Heart left ventricle (tissue), 16 donors: ENCODE measurements at regions not wholly inside any gene's neighbourhood (a gene's known extent, or its start where the extent isn't known, plus 50 kb on each side); places are given as distances from the start of the nearest gene placed in this dataset.

Source experiments
- ATAC-seq, 4 donors: fragments of 200-7000 bp; cut with Tn5 transposase; one replicate each; pipeline ENCODE4 v1.9.1; 2020 to 2022; ENCODE audit warnings: moderate library complexity in 4 of 4, mild to moderate bottlenecking in 3 of 4, moderate number of reproducible peaks in 1 of 4
- DNase-seq, 5 donors: peaks; one replicate each; pipeline ENCODE4 v3.0.0-alpha.2; 2020
- H3K27ac ChIP-seq, 12 donors: fragments of 200-600 bp; sonication (generic) in 4 of 12; one replicate each; pipeline versions ENCODE4 v1.5.0 to v1.8.0; 2016 to 2022; ENCODE audit warnings: mild to moderate bottlenecking in 2 of 12
- H3K27me3 ChIP-seq, 9 donors: fragments of 200-600 bp; sonication (generic) in 2 of 9; one replicate each; pipeline versions ENCODE4 v1.5.1 to v1.8.0; 2016 to 2022; ENCODE audit warnings: mild to moderate bottlenecking in 3 of 9
- H3K36me3 ChIP-seq, 9 donors: fragments of 200-600 bp; sonication (generic) in 2 of 9; one replicate each; pipeline versions ENCODE4 v1.5.0 to v1.8.0; 2018 to 2022; ENCODE audit warnings: mild to moderate bottlenecking in 2 of 9
- H3K4me1 ChIP-seq, 12 donors: fragments of 200-600 bp; sonication (generic) in 4 of 12; one replicate each; pipeline versions ENCODE4 v1.5.0 to v1.8.0; 2016 to 2022; ENCODE audit warnings: mild to moderate bottlenecking in 3 of 12
- H3K4me3 ChIP-seq, 12 donors: fragments of 200-600 bp; sonication (generic) in 4 of 12; one replicate each; pipeline versions ENCODE4 v1.5.0 to v1.8.0; 2017 to 2022; ENCODE audit warnings: mild to moderate bottlenecking in 9 of 12, moderate library complexity in 4 of 12
- H3K9me3 ChIP-seq, 12 donors: fragments of 200-600 bp; sonication (generic) in 4 of 12; one replicate each; pipeline versions ENCODE4 v1.5.0 to v1.8.0; 2016 to 2022; ENCODE audit warnings: mild to moderate bottlenecking in 1 of 12
- POLR2A ChIP-seq, 2 donors: fragments of 450-650 bp; IDR thresholded peaks; one replicate each; pipeline ENCODE4 v1.6.1; 2017; ENCODE audit warnings: antibody characterized with exemption in 2 of 2, mild to moderate bottlenecking in 2 of 2, moderate library complexity in 2 of 2
- WGBS, 4 donors: extraction: QIAGEN DNeasy Blood & Tissue Kit in 2 of 4; methylation state at CpG; one replicate each; pipeline versions ENCODE4 v1.1.5 to v1.1.7; 2013 to 2018; 5-methylcytosine and 5-hydroxymethylcytosine counted together
- intact Hi-C, 10 donors: fragments of 100-400 bp; cut with DNase I; formaldehyde crosslinking; loops; one replicate each; pipeline versions ENCODE4 v1.11.1 to v1.14.2; 2022
- TF ChIP-seq, protein P1 (sequence below), 12 donors: fragments of 200-600 bp; sonication (generic) in 4 of 12; IDR thresholded peaks; one replicate each; pipeline versions ENCODE4 v1.5.0 to v1.8.0; 2018 to 2022; ENCODE audit warnings: antibody characterized with exemption in 12 of 12, mild to moderate bottlenecking in 5 of 12
- donor health status: ischemic (EF 13 %, LVEDD 7.1; RV severe dilation, severe dysfunction).
- donor health status: healthy with polysubstance abuse.
- donor health status: DM: no; HTN: yes; CAD: no.
- donor health status: DM: no; HTN: no; CAD: no.
- donor health status: ischemic (EF 25% LVEDD 6.9; RV normal size, moderate dysfunction).
- donor health status: ischemic (EF 25% LVEDD 5.7; RV mildly dilated, moderate dysfunction).
- donor health status: healthy.
- donor health status: DM: yes; HTN: yes; CAD: no.
- donor health status: ischemic (EF 35%, LVEDD 5.7; RV mildly dilated, moderate dysfunction).
- donor health status: nonischemic (EF 11% LVEDD 7.7; RV severe dilation, severe dysfunction).
- donor health status: DM: yes; HTN: yes; CAD: no.
- donor health status: PGD.
- donor health status: ischemic (EF 29% LVEDD 5.4; RV normal size, mild dysfunction).
- donor health status: nonischemic (EF 23%, LVEDD 6.1; RV moderate dilation, normal function).

DNA sequence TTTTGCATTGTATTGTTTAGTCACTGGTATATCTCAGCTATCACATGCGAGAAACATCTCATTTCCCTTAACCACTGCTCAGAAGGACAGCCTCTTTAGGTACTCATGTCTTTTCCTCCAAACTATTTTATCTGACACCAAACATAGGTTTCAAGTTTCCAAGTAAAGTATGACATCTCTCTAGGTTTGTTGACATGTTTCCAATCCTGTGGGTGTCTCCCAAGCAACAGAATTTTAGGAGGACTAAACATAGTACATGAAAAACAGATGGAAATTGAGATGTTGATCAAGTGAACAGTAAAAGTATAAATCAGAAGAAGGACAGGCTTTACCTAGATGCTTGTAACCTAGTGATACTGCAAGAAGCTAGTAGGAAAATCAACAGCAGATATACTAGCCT lies 371.4 kb downstream of the DTHD1 start:
- Histone ChIP-seq H3K4me3 (no peak overlapping the region), H3K27ac (no peak overlapping the region), H3K9me3 (no peaks in the 10 kb centered on the region), H3K36me3 (no peaks in the 10 kb centered on the region), H3K4me1 (no peaks in the 10 kb centered on the region), H3K27me3 (no peaks in the 10 kb centered on the region)
- TF ChIP-seq, protein P1, sequence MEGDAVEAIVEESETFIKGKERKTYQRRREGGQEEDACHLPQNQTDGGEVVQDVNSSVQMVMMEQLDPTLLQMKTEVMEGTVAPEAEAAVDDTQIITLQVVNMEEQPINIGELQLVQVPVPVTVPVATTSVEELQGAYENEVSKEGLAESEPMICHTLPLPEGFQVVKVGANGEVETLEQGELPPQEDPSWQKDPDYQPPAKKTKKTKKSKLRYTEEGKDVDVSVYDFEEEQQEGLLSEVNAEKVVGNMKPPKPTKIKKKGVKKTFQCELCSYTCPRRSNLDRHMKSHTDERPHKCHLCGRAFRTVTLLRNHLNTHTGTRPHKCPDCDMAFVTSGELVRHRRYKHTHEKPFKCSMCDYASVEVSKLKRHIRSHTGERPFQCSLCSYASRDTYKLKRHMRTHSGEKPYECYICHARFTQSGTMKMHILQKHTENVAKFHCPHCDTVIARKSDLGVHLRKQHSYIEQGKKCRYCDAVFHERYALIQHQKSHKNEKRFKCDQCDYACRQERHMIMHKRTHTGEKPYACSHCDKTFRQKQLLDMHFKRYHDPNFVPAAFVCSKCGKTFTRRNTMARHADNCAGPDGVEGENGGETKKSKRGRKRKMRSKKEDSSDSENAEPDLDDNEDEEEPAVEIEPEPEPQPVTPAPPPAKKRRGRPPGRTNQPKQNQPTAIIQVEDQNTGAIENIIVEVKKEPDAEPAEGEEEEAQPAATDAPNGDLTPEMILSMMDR (IDR thresholded peaks at IDR 0.05): no peak
- no peak for DNase-seq
- no peak for ATAC-seq
- intact Hi-C loops: no loop called here
- WGBS, 4 donors: 86 to 97% (median 94%) methylated on average over 1 of the region's 1 CpG

DNA sequence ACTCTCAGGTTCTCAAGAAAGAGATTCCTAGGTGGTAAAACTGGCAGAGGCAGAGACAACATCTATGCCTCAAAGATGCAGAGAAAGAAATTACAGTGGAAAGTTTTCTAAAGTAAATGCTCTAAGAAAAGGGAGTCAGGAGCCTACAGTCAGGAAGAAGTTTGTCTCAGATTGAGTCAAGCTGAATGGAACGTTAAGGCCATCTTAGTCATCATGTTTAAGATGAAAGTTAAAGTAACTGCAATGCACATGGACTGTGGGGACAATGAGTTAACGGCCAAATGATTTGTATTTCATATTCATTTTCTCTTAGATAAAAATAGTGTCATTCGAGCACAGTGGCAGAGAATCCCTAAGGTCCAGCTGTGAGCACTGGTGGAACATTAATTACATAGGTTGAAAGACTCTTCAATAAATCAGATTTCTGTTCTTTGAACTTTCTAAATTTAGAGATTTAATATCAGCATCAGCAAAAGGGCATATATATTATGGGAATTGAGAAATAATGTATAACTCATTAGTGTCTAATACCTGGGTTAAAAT lies 384.6 kb downstream of the DTHD1 start:
- no peak for TF ChIP-seq POLR2A (IDR thresholded peaks at IDR 0.05)
- TF ChIP-seq, protein P1 (IDR thresholded peaks at IDR 0.05): no peak
- Histone ChIP-seq H3K27ac (no peak overlapping the region), H3K4me1 (no peaks in the 10 kb centered on the region), H3K27me3 (no peaks in the 10 kb centered on the region), H3K36me3 (no peaks in the 10 kb centered on the region), H3K9me3 (peaks cover 0 to 8% (median 0%) of the 10 kb centered on the region in 12 donors), H3K4me3 (no peak overlapping the region)
- intact Hi-C loops: no loop called here
- ATAC-seq (no peak), DNase-seq (no peak)
- 61 to 71% (median 68%) methylated on average over 3 of the region's 3 CpGs for WGBS, 4 donors

DNA sequence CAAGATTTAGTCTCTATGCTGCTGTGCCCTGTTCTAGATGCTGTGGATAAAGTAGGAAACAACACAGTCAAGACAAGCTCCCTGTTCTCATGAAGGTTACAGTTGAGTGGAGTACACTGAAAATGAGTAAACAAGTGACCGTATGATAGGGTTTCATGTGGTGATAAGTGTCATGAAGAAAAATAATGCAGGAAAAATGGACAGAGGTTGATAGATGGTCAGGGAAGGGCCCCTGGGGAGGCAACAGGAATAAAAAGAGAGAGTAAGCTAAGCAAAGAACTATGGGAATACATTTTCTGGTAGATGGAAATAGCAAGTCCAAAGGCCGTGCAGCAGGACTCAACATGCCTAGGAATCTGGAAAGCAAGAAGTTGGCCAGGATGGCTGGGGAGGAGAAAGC lies 394.0 kb downstream of the DTHD1 start:
- Histone ChIP-seq H3K36me3 (no peaks in the 10 kb centered on the region), H3K27me3 (no peaks in the 10 kb centered on the region), H3K9me3 (no peaks in the 10 kb centered on the region), H3K4me3 (no peak overlapping the region), H3K4me1 (no peaks in the 10 kb centered on the region), H3K27ac (no peak overlapping the region)
- DNase-seq (no peak), ATAC-seq (no peak)
- intact Hi-C loops: no loop called here
- WGBS, 4 donors: 80 to 89% (median 83%) methylated on average over 2 of the region's 2 CpGs
- TF ChIP-seq, protein P1 (IDR thresholded peaks at IDR 0.05): no peak
- TF ChIP-seq POLR2A (IDR thresholded peaks at IDR 0.05): no peak

DNA sequence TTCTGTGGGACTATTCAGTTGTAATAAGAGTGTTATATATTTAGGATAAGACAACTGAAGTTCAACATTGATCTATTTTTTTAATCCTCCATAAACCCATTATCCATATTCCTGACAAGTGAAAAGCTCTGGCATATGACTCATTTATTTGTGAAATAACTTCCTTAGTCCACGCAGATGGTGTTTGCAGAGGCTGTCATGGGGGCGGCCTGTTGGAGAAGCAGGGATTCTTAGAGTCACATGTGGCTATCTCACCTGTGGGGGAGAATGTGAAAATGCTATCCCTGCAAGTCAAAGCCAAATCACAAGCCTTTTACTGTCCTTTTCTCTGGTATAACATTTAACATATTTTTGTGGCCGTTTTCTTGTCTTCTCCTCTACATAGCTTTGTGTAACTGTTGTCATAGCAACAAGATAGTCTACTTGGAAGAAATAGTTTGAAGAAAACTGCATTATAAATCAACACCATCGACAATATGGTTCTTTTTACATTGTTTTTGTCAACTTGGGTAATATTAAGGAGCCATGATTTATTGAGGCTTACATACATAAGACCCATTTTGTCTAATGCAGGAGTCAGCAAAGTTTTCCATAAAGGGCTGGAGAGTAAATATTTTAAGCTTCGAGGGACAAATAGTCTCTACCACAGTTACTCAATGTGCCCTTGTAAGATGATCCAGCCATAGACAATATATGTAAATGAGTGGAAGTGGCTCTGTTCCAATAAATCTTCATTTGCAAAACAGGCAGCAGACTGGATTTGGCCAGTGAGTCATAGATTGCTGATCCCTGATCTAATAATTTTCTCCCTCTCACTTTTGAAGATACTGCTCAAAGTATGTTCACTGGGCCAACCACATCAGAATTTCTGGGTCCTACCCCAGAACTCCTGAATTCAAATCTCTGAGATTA lies 395.0 kb downstream of the DTHD1 start:
- DNase-seq: no peak
- 50 to 59% (median 56%) methylated on average over 5 of the region's 5 CpGs for WGBS, 4 donors
- intact Hi-C loops: no loop called here
- Histone ChIP-seq H3K4me1 (no peaks in the 10 kb centered on the region), H3K36me3 (no peaks in the 10 kb centered on the region), H3K9me3 (peaks cover 0 to 4% (median 0%) of the 10 kb centered on the region in 12 donors), H3K4me3 (no peak overlapping the region), H3K27me3 (no peaks in the 10 kb centered on the region), H3K27ac (no peak overlapping the region)
- TF ChIP-seq, protein P1 (IDR thresholded peaks at IDR 0.05): no peak
- TF ChIP-seq POLR2A (IDR thresholded peaks at IDR 0.05): no peak
- no peak for ATAC-seq
